Suppressor macrophage (primary cell): ENCODE measurements at regions not wholly inside any gene's neighbourhood (a gene's known extent, or its start where the extent isn't known, plus 50 kb on each side); places are given as distances from the start of the nearest gene placed in this dataset.
"Not testable (repeated sequence)": the region's sequence is repeated elsewhere in the genome, so short reads cannot be mapped to it uniquely, and the experiment has no call there.

ENCODE experiments used
- DNase-seq, 4 experiments: peaks; one replicate each; pipeline ENCODE4 v3.0.0-alpha.2; 2020 to 2022

GRCh38 chr12:67843257-67843656, 146.0 kb upstream of the IFNG-AS1 start:
- DNase-seq, result no peak

GRCh38 chr12:67852701-67853100, 136.5 kb upstream of the IFNG-AS1 start:
- no peak for DNase-seq

GRCh38 chr12:67853204-67853603, 136.0 kb upstream of the IFNG-AS1 start:
- no peak for DNase-seq

GRCh38 chr12:67854351-67854750, 134.9 kb upstream of the IFNG-AS1 start:
- DNase-seq, result no peak

GRCh38 chr12:67855103-67855502, 134.1 kb upstream of the IFNG-AS1 start:
- DNase-seq, result no peak

- no peak for DNase-seq
Observed at GRCh38 chr12:67871231-67871630, 118.0 kb upstream of the IFNG-AS1 start.

GRCh38 chr12:67873355-67873754, 115.9 kb upstream of the IFNG-AS1 start:
- no peak for DNase-seq

GRCh38 chr12:67876305-67876915, 112.8 kb upstream of the IFNG-AS1 start:
- DNase-seq, result no peak

GRCh38 chr12:67877727-67878126, 111.5 kb upstream of the IFNG-AS1 start:
- no peak for DNase-seq

- no peak for DNase-seq
Observed at GRCh38 chr12:67879937-67880336, 109.3 kb upstream of the IFNG-AS1 start.

GRCh38 chr12:67881565-67881964, 107.7 kb upstream of the IFNG-AS1 start:
- DNase-seq, result no peak

GRCh38 chr12:67884596-67884995, 104.7 kb upstream of the IFNG-AS1 start:
- DNase-seq, result no peak

GRCh38 chr12:67885375-67886169, 103.7 kb upstream of the IFNG-AS1 start:
- no peak for DNase-seq

GRCh38 chr12:67887065-67887464, 102.2 kb upstream of the IFNG-AS1 start:
- no peak for DNase-seq

GRCh38 chr12:67889931-67890330, 99.3 kb upstream of the IFNG-AS1 start:
- no peak for DNase-seq

GRCh38 chr12:67890726-67891258, 98.5 kb upstream of the IFNG-AS1 start:
- no peak for DNase-seq

GRCh38 chr12:67891596-67891995, 97.7 kb upstream of the IFNG-AS1 start:
- DNase-seq, result no peak

- no peak for DNase-seq
Observed at GRCh38 chr12:67892259-67893021, 96.8 kb upstream of the IFNG-AS1 start.

- no peak for DNase-seq
Observed at GRCh38 chr12:67893022-67893580, 96.1 kb upstream of the IFNG-AS1 start.

GRCh38 chr12:67900418-67900817, 88.8 kb upstream of the IFNG-AS1 start:
- not testable (repeated sequence) for DNase-seq

GRCh38 chr12:67909091-67909531, 80.1 kb upstream of the IFNG-AS1 start:
- DNase-seq, result no peak

- no peak for DNase-seq
Observed at GRCh38 chr12:67909681-67910080, 79.6 kb upstream of the IFNG-AS1 start.
